Mesendoderm (in vitro differentiated cells): ENCODE measurements at regions not wholly inside any gene's neighbourhood (a gene's known extent, or its start where the extent isn't known, plus 50 kb on each side); places are given as distances from the start of the nearest gene placed in this dataset.
A peak's percentile ranks its signal among the peaks of the same experiment; 100 is the strongest.

Source experiments
- DNase-seq: peaks from one replicate; pipeline ENCODE4 v3.0.0; 2013
- H2AK5ac ChIP-seq: 2 replicates; pipeline ENCODE4 v1.6.1; 2013; ENCODE audit warnings: low read length, inconsistent platforms
- H2BK120ac ChIP-seq: 2 replicates; pipeline ENCODE4 v1.6.1; 2013; ENCODE audit warnings: low read depth, mild to moderate bottlenecking, low read length, moderate library complexity, mixed read lengths
- H2BK15ac ChIP-seq: replicated peaks from 2 replicates; pipeline ENCODE4 v1.6.1; 2013; ENCODE audit warnings: low read depth, mild to moderate bottlenecking, moderate library complexity
- H2BK5ac ChIP-seq: 2 replicates; pipeline ENCODE4 v1.6.1; 2013; ENCODE audit warnings: low read length, inconsistent platforms
- H3K18ac ChIP-seq: 2 replicates; pipeline ENCODE4 v1.6.1; 2013; ENCODE audit warnings: mild to moderate bottlenecking, low read length, mixed read lengths
- H3K23ac ChIP-seq: one replicate; pipeline ENCODE4 v1.6.1; 2013; ENCODE audit warnings: low read length
- H3K27ac ChIP-seq: 2 replicates; pipeline ENCODE4 v1.5.1; 2013; ENCODE audit warnings: low read depth, mild to moderate bottlenecking, inconsistent platforms, low read length, moderate library complexity
- H3K27me3 ChIP-seq: 2 replicates; pipeline ENCODE4 v1.6.1; 2013; ENCODE audit warnings: low read length, control low read depth, mild to moderate bottlenecking, inconsistent platforms; ENCODE audit not compliant: insufficient read depth, poor library complexity
- H3K36me3 ChIP-seq: 2 replicates; pipeline ENCODE4 v1.6.1; 2013; ENCODE audit warnings: low read length, inconsistent platforms; ENCODE audit not compliant: control insufficient read depth, insufficient read depth
- H3K4ac ChIP-seq: one replicate; pipeline ENCODE4 v1.6.1; 2013; ENCODE audit warnings: low read depth, mild to moderate bottlenecking, low read length, moderate library complexity
- H3K4me1 ChIP-seq: 2 replicates; pipeline ENCODE4 v1.6.1; 2013; ENCODE audit warnings: low read depth, low read length, inconsistent platforms; ENCODE audit not compliant: control insufficient read depth
- H3K4me2 ChIP-seq: 2 replicates; pipeline ENCODE4 v1.6.1; 2013; ENCODE audit warnings: low read length
- H3K4me3 ChIP-seq: 2 replicates; pipeline ENCODE4 v1.5.1; 2013; ENCODE audit warnings: mild to moderate bottlenecking, low read length
- H3K56ac ChIP-seq: one replicate; pipeline ENCODE4 v1.6.1; 2013; ENCODE audit warnings: low read length
- H3K79me1 ChIP-seq: 2 replicates; pipeline ENCODE4 v1.6.1; 2013; ENCODE audit warnings: low read length, inconsistent platforms
- H3K79me2 ChIP-seq: 2 replicates; pipeline ENCODE4 v1.6.1; 2013; ENCODE audit warnings: mild to moderate bottlenecking, low read length; ENCODE audit not compliant: control insufficient read depth, insufficient read depth
- H3K9ac ChIP-seq: 2 replicates; pipeline ENCODE4 v1.6.1; 2013; ENCODE audit warnings: low read length, inconsistent platforms
- H4K5ac ChIP-seq: one replicate; pipeline ENCODE4 v1.6.1; 2013; ENCODE audit warnings: low read length
- H4K8ac ChIP-seq: one replicate; pipeline ENCODE4 v1.6.1; 2013; ENCODE audit warnings: low read depth, mild to moderate bottlenecking, control low read depth, low read length, moderate library complexity
- WGBS: extraction: QIAGEN DNeasy Blood & Tissue Kit; methylation state at CpG from one replicate; pipeline ENCODE4 v1.1.7; 2013; ENCODE audit warnings: low lambda C conversion rate, missing lambda C conversion rate; ENCODE audit not compliant: insufficient coverage; ENCODE audit errors: extremely low coverage; 5-methylcytosine and 5-hydroxymethylcytosine counted together

- Histone ChIP-seq H2BK120ac (no peak overlapping the region), H3K79me2 (no peaks in the 10 kb centered on the region), H3K36me3 (no peaks in the 10 kb centered on the region), H3K56ac (no peak overlapping the region), H3K23ac (no peak overlapping the region), H3K4me1 (no peaks in the 10 kb centered on the region), H3K79me1 (no peaks in the 10 kb centered on the region), H4K5ac (no peak overlapping the region), H2AK5ac (no peak overlapping the region), H3K4me3 (no peak overlapping the region), H3K9ac (no peak overlapping the region), H2BK5ac (no peak overlapping the region), H4K8ac (no peak overlapping the region), H3K4me2 (no peak overlapping the region), H3K27ac (no peak overlapping the region), H2BK15ac (no peak overlapping the region), H3K27me3 (no peaks in the 10 kb centered on the region), H3K4ac (no peak overlapping the region), H3K18ac (no peak overlapping the region)
- no CpG with 5 or more reads among the region's 2 CpGs for WGBS
- no peak for DNase-seq
Observed at GRCh38 chr14:46233786-46234185, 417.8 kb downstream of the RPL10L start.

DNA sequence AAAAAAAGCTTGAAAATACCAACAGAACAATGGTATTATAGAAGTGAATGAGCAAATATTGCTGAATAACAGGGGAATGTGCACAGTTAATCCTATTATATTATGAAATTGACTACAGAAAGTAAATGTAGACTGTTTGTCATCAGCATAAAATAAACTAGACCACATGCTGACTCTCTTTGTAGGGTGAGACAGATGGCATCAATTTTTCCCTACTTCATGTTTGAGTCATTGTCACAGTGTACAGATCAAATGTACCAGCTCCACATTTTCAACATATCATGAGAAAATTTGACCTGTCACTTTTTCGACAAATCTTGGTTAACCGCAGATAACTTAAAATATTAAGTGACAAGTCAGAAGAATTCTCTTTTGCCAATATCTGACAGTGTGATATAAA, 421.0 kb downstream of the RPL10L start:
- Histone ChIP-seq H2BK5ac (no peak overlapping the region), H2AK5ac (no peak overlapping the region), H3K4me1 (no peaks in the 10 kb centered on the region), H3K18ac (no peak overlapping the region), H3K36me3 (no peaks in the 10 kb centered on the region), H4K8ac (no peak overlapping the region), H3K79me1 (no peaks in the 10 kb centered on the region), H3K4me3 (no peak overlapping the region), H3K23ac (no peak overlapping the region), H2BK120ac (no peak overlapping the region), H4K5ac (no peak overlapping the region), H3K79me2 (no peaks in the 10 kb centered on the region), H3K9ac (no peak overlapping the region), H3K4ac (no peak overlapping the region), H3K56ac (no peak overlapping the region), H3K27me3 (no peaks in the 10 kb centered on the region), H2BK15ac (no peak overlapping the region), H3K27ac (no peak overlapping the region), H3K4me2 (no peak overlapping the region)
- DNase-seq: no peak
- WGBS: no CpG with 5 or more reads among the region's 2 CpGs

- Histone ChIP-seq H3K4me3 (no peak overlapping the region), H3K9ac (no peak overlapping the region), H2BK5ac (no peak overlapping the region), H3K4me2 (no peak overlapping the region), H3K27ac (no peak overlapping the region), H3K79me1 (no peaks in the 10 kb centered on the region), H3K56ac (no peak overlapping the region), H3K23ac (no peak overlapping the region), H3K18ac (no peak overlapping the region), H3K27me3 (no peaks in the 10 kb centered on the region), H3K4ac (no peak overlapping the region), H2BK15ac (no peak overlapping the region), H3K36me3 (no peaks in the 10 kb centered on the region), H4K5ac (no peak overlapping the region), H2BK120ac (no peak overlapping the region), H3K79me2 (no peaks in the 10 kb centered on the region), H4K8ac (no peak overlapping the region), H3K4me1 (no peaks in the 10 kb centered on the region), H2AK5ac (no peak overlapping the region)
- DNase-seq: no peak
- no CpG with 5 or more reads among the region's 1 CpG for WGBS
Observed at GRCh38 chr14:46215801-46216200, 435.8 kb downstream of the RPL10L start.

DNA sequence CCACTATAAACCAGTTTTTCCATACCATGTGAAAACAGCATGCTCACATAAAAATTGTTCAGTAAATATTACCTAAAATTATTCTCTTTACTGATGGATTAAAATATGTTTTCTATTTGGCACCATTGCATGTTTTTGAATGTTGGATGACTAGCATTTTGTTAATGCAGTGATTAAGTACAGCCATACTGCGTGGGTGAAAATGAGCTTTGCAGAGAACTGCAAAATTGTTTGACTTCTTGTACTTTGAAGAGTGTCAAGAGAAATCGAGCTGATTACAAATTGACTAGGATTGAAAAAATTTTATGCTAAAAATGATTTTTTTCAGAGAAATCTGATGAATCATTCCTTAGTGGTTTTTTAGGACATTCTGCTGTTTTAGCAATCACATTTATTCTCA, 452.9 kb downstream of the RPL10L start:
- DNase-seq: no peak
- no peak overlapping the region for H3K23ac ChIP-seq
- no peaks in the 10 kb centered on the region for H3K36me3 ChIP-seq

DNA sequence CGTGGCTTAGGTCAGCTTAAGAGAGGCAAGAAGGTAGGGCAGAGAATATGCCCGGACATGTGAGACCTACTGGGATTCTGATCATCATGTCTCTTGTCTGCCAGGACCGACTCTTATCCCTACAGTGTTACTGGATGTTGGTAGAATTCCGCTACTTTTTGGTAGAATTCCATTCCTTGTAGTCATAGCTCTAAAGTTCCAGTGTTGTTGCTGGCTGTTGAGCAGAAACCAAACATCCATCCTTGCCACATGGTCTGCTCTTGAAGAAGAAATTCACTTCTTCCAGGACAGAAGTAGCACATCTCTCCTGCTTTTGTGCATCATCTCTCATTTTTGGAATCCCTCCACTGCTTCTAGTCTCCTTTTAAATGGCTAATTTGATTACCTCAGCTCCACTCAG, 453.7 kb downstream of the RPL10L start:
- Histone ChIP-seq H3K4ac (no peak overlapping the region), H3K27ac (no peak overlapping the region), H3K4me1 (no peaks in the 10 kb centered on the region), H3K27me3 (no peaks in the 10 kb centered on the region), H2AK5ac (no peak overlapping the region), H2BK5ac (no peak overlapping the region), H3K79me2 (no peaks in the 10 kb centered on the region), H3K9ac (no peak overlapping the region), H3K4me3 (no peak overlapping the region), H3K4me2 (no peak overlapping the region), H3K79me1 (no peaks in the 10 kb centered on the region), H3K18ac (no peak overlapping the region), H4K8ac (no peak overlapping the region), H2BK15ac (no peak overlapping the region), H2BK120ac (no peak overlapping the region), H3K23ac (no peak overlapping the region), H3K56ac (no peak overlapping the region), H3K36me3 (no peaks in the 10 kb centered on the region), H4K5ac (no peak overlapping the region)
- WGBS: no CpG with 5 or more reads among the region's 4 CpGs
- peak; percentile 77 for DNase-seq

More for the DNA sequence above, 452.9 kb downstream of the RPL10L start:
- no peaks in the 10 kb centered on the region for H3K79me1 ChIP-seq
- no peak overlapping the region for H2BK120ac ChIP-seq
- no peak overlapping the region for H2AK5ac ChIP-seq
- no peaks in the 10 kb centered on the region for H3K27me3 ChIP-seq
- H3K4me2 ChIP-seq: no peak overlapping the region
- no peaks in the 10 kb centered on the region for H3K4me1 ChIP-seq
- no peaks in the 10 kb centered on the region for H3K79me2 ChIP-seq
- no peak overlapping the region for H2BK15ac ChIP-seq
- no CpG with 5 or more reads among the region's 2 CpGs for WGBS
- no peak overlapping the region for H3K4me3 ChIP-seq
- no peak overlapping the region for H3K4ac ChIP-seq
- H3K18ac ChIP-seq: no peak overlapping the region
- H3K27ac ChIP-seq: no peak overlapping the region
- no peak overlapping the region for H4K5ac ChIP-seq
- H3K9ac ChIP-seq: no peak overlapping the region
- no peak overlapping the region for H4K8ac ChIP-seq
- no peak overlapping the region for H3K56ac ChIP-seq
- H2BK5ac ChIP-seq: no peak overlapping the region
